ENCODE measurements at regions not wholly inside any gene's neighbourhood (a gene's known extent, or its start where the extent isn't known, plus 50 kb on each side); places are given as distances from the start of the nearest gene placed in this dataset.
"Not testable (repeated sequence)": the region's sequence is repeated elsewhere in the genome, so short reads cannot be mapped to it uniquely, and the experiment has no call there.

- Histone ChIP-seq H3K4me3 (no peak overlapping the region), H3K4me1 (ENCODE audit: low read depth) (peaks cover 10% of the 10 kb centered on the region), H3K27ac (no peak overlapping the region), H3K27me3 (no peaks in the 10 kb centered on the region), H3K36me3 (no peaks in the 10 kb centered on the region), H3K9me3 (ENCODE audit: low read depth) (no peaks in the 10 kb centered on the region)
- no peak for DNase-seq (ENCODE audit: low read depth in 1 of 2, low spot score in 1 of 2)
- TF ChIP-seq CTCF (IDR thresholded peaks at IDR 0.05; ENCODE audit: low read depth, low read length): no peak
These were observed 62.2 kb upstream of the P2RY1 start for GRCh38 chr3:152772674-152773225.

GRCh38 chr3:152773633-152774032 lies 61.3 kb upstream of the P2RY1 start:
- Histone ChIP-seq H3K9me3 (ENCODE audit: low read depth) (no peaks in the 10 kb centered on the region), H3K36me3 (no peaks in the 10 kb centered on the region), H3K27ac (no peak overlapping the region), H3K27me3 (no peaks in the 10 kb centered on the region), H3K4me1 (ENCODE audit: low read depth) (peaks cover 10% of the 10 kb centered on the region), H3K4me3 (no peak overlapping the region)
- DNase-seq (ENCODE audit: low read depth in 1 of 2, low spot score in 1 of 2): no peak
- TF ChIP-seq CTCF (IDR thresholded peaks at IDR 0.05; ENCODE audit: low read depth, low read length): no peak

- H3K4me3 ChIP-seq; H3K4me1 ChIP-seq (ENCODE audit: low read depth); H3K36me3 ChIP-seq; H3K27me3 ChIP-seq; H3K9me3 ChIP-seq (ENCODE audit: low read depth); H3K27ac ChIP-seq; DNase-seq (ENCODE audit: low read depth in 1 of 2, low spot score in 1 of 2): not testable (repeated sequence)
These were observed 60.7 kb upstream of the P2RY1 start for GRCh38 chr3:152774230-152774629.

- Histone ChIP-seq H3K27ac (no peak overlapping the region), H3K4me3 (no peak overlapping the region), H3K36me3 (no peaks in the 10 kb centered on the region), H3K9me3 (ENCODE audit: low read depth) (no peaks in the 10 kb centered on the region), H3K27me3 (no peaks in the 10 kb centered on the region), H3K4me1 (ENCODE audit: low read depth) (no peaks in the 10 kb centered on the region)
- no peak for TF ChIP-seq CTCF (IDR thresholded peaks at IDR 0.05; ENCODE audit: low read depth, low read length)
- DNase-seq (ENCODE audit: low read depth in 1 of 2, low spot score in 1 of 2): no peak
These were observed 56.9 kb upstream of the P2RY1 start for GRCh38 chr3:152778022-152778421.

- Histone ChIP-seq H3K4me1 (ENCODE audit: low read depth) (no peaks in the 10 kb centered on the region), H3K27me3 (no peaks in the 10 kb centered on the region), H3K27ac (no peak overlapping the region), H3K4me3 (no peak overlapping the region), H3K9me3 (ENCODE audit: low read depth) (no peaks in the 10 kb centered on the region), H3K36me3 (no peaks in the 10 kb centered on the region)
- no peak for TF ChIP-seq CTCF (IDR thresholded peaks at IDR 0.05; ENCODE audit: low read depth, low read length)
- DNase-seq (ENCODE audit: low read depth in 1 of 2, low spot score in 1 of 2): peak in 1 of 2 donors; percentile 65
These were observed 55.3 kb upstream of the P2RY1 start for GRCh38 chr3:152779653-152780052.

GRCh38 chr3:152780553-152780952 lies 54.4 kb upstream of the P2RY1 start:
- H3K27me3 ChIP-seq: no peaks in the 10 kb centered on the region
- H3K36me3 ChIP-seq: no peaks in the 10 kb centered on the region
- no peaks in the 10 kb centered on the region for H3K9me3 ChIP-seq (ENCODE audit: low read depth)
- H3K4me3 ChIP-seq: no peak overlapping the region
- no peaks in the 10 kb centered on the region for H3K4me1 ChIP-seq (ENCODE audit: low read depth)
- no peak for TF ChIP-seq CTCF (IDR thresholded peaks at IDR 0.05; ENCODE audit: low read depth, low read length)
- DNase-seq (ENCODE audit: low read depth in 1 of 2, low spot score in 1 of 2): no peak
- H3K27ac ChIP-seq: no peak overlapping the region
